A673 (cell line): ENCODE measurements at regions not wholly inside any gene's neighbourhood (a gene's known extent, or its start where the extent isn't known, plus 50 kb on each side); places are given as distances from the start of the nearest gene placed in this dataset.

ENCODE experiments used
- BruUV-seq: library from RNA; stranded (reverse); fragments of 400-500 nt; replicated peaks from 2 replicates; lab custom pipeline; 2021; lab: Mats Ljungman, UMichigan
- CTCF ChIA-PET: fragments of 300-600 bp; sonication (Branson Sonifier 250); formaldehyde crosslinking; loops from one replicate; lab custom pipeline; 2022; ENCODE audit warnings: antibody characterized with exemption; lab: Charles Lee
- POLR2A ChIA-PET: fragments of 300-600 bp; sonication (Branson Sonifier 250); formaldehyde crosslinking; loops from one replicate; lab custom pipeline; 2022; ENCODE audit warnings: antibody characterized with exemption; ENCODE audit not compliant: low non-redundant PET; lab: Charles Lee
- DNase-seq: peaks from one replicate; pipeline ENCODE4 v3.0.0-alpha.2; 2015; ENCODE audit warnings: low spot score
- H3K27ac ChIP-seq: fragments of 200-600 bp; sonication (generic); 2 replicates; pipeline ENCODE4 v1.5.1; 2016; ENCODE audit warnings: mixed run types, low read depth, mild to moderate bottlenecking, mixed read lengths, antibody characterized with exemption, low read length; ENCODE audit not compliant: poor library complexity, severe bottlenecking
- H3K27me3 ChIP-seq: fragments of 200-600 bp; sonication (generic); replicated peaks from 2 replicates; pipeline ENCODE4 v1.6.1; 2017; ENCODE audit warnings: mixed run types, low read depth, mild to moderate bottlenecking, mixed read lengths, antibody characterized with exemption, low read length; ENCODE audit not compliant: insufficient read depth, poor library complexity
- H3K36me3 ChIP-seq: fragments of 200-600 bp; sonication (generic); 2 replicates; pipeline ENCODE4 v1.6.1; 2016; ENCODE audit warnings: mixed run types, mild to moderate bottlenecking, mixed read lengths, antibody characterized with exemption, low read length; ENCODE audit not compliant: insufficient read depth, poor library complexity, severe bottlenecking
- H3K4me1 ChIP-seq: fragments of 200-600 bp; sonication (generic); 2 replicates; pipeline ENCODE4 v1.6.1; 2017; ENCODE audit warnings: mixed run types, mild to moderate bottlenecking, mixed read lengths, antibody characterized with exemption, low read length; ENCODE audit not compliant: insufficient read depth, poor library complexity, severe bottlenecking
- H3K4me3 ChIP-seq: fragments of 200-600 bp; sonication (generic); 2 replicates; pipeline ENCODE4 v1.5.1; 2016; ENCODE audit warnings: low read depth, mixed run types, mild to moderate bottlenecking, mixed read lengths, low read length; ENCODE audit not compliant: poor library complexity, severe bottlenecking
- H3K9me3 ChIP-seq: fragments of 200-600 bp; sonication (generic); 2 replicates; pipeline ENCODE4 v1.6.1; 2016; ENCODE audit warnings: mixed run types, low read depth, mild to moderate bottlenecking, mixed read lengths, antibody characterized with exemption, low read length; ENCODE audit not compliant: poor library complexity, severe bottlenecking
- CTCF ChIP-seq: fragments of 300-800, 200-600 bp; sonication (generic); conservative IDR thresholded peaks from 2 replicates; pipeline ENCODE4 v1.5.1; 2017; ENCODE audit warnings: low read depth, mild to moderate bottlenecking, antibody characterized with exemption, low read length, moderate library complexity, mixed read lengths
- EZH2 ChIP-seq: fragments of 200-600 bp; sonication (generic); IDR thresholded peaks from 2 replicates; pipeline ENCODE4 v1.6.1; 2017; ENCODE audit warnings: borderline replicate concordance, low read depth, mild to moderate bottlenecking, mixed read lengths, antibody characterized with exemption, low read length; ENCODE audit not compliant: poor library complexity, severe bottlenecking
- intact Hi-C: fragments of 100-400 bp; cut with micrococcal nuclease; formaldehyde crosslinking; loops from one replicate; pipeline ENCODE4 v1.10.0; 2022; ENCODE audit not compliant: unreplicated experiment

- H3K4me3 ChIP-seq: no peak overlapping the region
- TF ChIP-seq CTCF (no peak), EZH2 (no peak)
- no TSS peak for BruUV-seq
- no peak for DNase-seq
- no peaks in the 10 kb centered on the region for H3K36me3 ChIP-seq
- no peaks in the 10 kb centered on the region for H3K4me1 ChIP-seq
- ChIA-PET CTCF (no interaction called here), POLR2A (no interaction called here)
- intact Hi-C loops: loop anchor here (10.0 kb wide), 1 partner anchor 57 kb away; no protein-coding TSS in a partner anchor
- peaks cover 12% of the 10 kb centered on the region for H3K9me3 ChIP-seq
- H3K27ac ChIP-seq: no peak overlapping the region
- H3K27me3 ChIP-seq: no peaks in the 10 kb centered on the region
Measured at GRCh38 chr7:387132-388022, 97.4 kb downstream of the FOXL3 start.

GRCh38 chr7:388023-388960 is 98.3 kb downstream of the FOXL3 start:
- CTCF ChIA-PET: no interaction called here

More at GRCh38 chr7:388023-388960, 98.3 kb downstream of the FOXL3 start:
- POLR2A ChIA-PET: no interaction called here
- TF ChIP-seq CTCF: no peak
- Histone ChIP-seq H3K4me1 (no peaks in the 10 kb centered on the region), H3K4me3 (no peak overlapping the region), H3K9me3 (peaks cover 12% of the 10 kb centered on the region), H3K27me3 (no peaks in the 10 kb centered on the region), H3K27ac (no peak overlapping the region), H3K36me3 (no peaks in the 10 kb centered on the region)
- DNase-seq: no peak
- intact Hi-C loops: loop anchor here (10.0 kb wide), 1 partner anchor 57 kb away; no protein-coding TSS in a partner anchor
- no TSS peak for BruUV-seq
